Right lobe of liver (tissue), 4 donors: ENCODE measurements at regions not wholly inside any gene's neighbourhood (a gene's known extent, or its start where the extent isn't known, plus 50 kb on each side); places are given as distances from the start of the nearest gene placed in this dataset.

Source experiments
- CTCF ChIP-seq, 4 donors: fragments of 200-600 bp in 3 of 4; fragments of 450-650 bp in 1 of 4; IDR thresholded peaks; one replicate each; pipeline versions ENCODE4 v1.5.1 to v1.8.0; 2016 to 2022; ENCODE audit warnings: antibody characterized with exemption in 4 of 4, mild to moderate bottlenecking in 2 of 4
- POLR2A ChIP-seq: fragments of 450-650 bp; IDR thresholded peaks from one replicate; pipeline ENCODE4 v1.6.1; 2017; ENCODE audit warnings: antibody characterized with exemption, mild to moderate bottlenecking
- donor health status: DM: no; HTN: no; CAD: no.
- donor health status: DM: no; HTN: no; CAD: no.
- donor health status: DM: no; HTN: yes; CAD: no.

DNA sequence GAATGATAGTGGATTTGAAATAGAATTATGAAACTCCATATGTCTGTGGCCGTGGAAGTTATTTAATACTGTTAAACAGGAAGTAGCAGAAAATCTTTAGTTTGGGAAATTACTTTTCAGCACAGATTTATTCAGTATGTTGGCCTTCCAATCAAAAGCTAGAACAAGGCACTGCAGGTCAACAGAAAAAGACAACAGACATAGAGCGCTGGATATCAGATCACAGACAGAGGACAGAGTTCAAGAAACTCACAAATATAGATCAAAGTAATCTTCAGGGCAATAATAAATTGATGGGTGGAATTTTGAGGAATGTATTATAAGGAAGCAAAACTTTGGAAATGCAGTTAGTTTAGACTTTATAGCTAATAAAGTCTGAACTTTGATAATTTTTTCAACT, 159.5 kb upstream of the TMCO5A start:
- TF ChIP-seq CTCF (IDR thresholded peaks at IDR 0.05), result no peak
- no peak for TF ChIP-seq POLR2A
